ENCODE measurements at regions not wholly inside any gene's neighbourhood (a gene's known extent, or its start where the extent isn't known, plus 50 kb on each side); places are given as distances from the start of the nearest gene placed in this dataset.

- TF ChIP-seq EZH2 (IDR thresholded peaks at IDR 0.05) (no peak), POLR2AphosphoS5 (IDR thresholded peaks at IDR 0.05; ENCODE audit: borderline replicate concordance, low read depth, low read length) (no peak), FOXP2 (optimal IDR thresholded peaks at IDR 0.05; ENCODE audit: control extremely low read depth, extremely low read length, insufficient read depth) (no peak)
These were observed 82.5 kb upstream of the ARL4C start for GRCh38 chr2:234579231-234579962.
